Bronchial epithelial cell (primary cell): ENCODE measurements at regions not wholly inside any gene's neighbourhood (a gene's known extent, or its start where the extent isn't known, plus 50 kb on each side); places are given as distances from the start of the nearest gene placed in this dataset.
A peak's percentile ranks its signal among the peaks of the same experiment; 100 is the strongest.
"Not testable (repeated sequence)": the region's sequence is repeated elsewhere in the genome, so short reads cannot be mapped to it uniquely, and the experiment has no call there.

ENCODE experiments used
- DNase-seq: peaks from one replicate; pipeline ENCODE4 v3.0.0-alpha.2; 2010; ENCODE audit warnings: low read depth
- FAIRE-seq: peaks from 2 replicates; lab custom pipeline; 2011; peaks lifted over from hg19 to GRCh38; lab: Jason Lieb, UNC
- H3K27me3 ChIP-seq: 2 replicates; pipeline ENCODE4 v1.5.1; 2011; ENCODE audit warnings: low read length; ENCODE audit not compliant: control insufficient read depth, insufficient read depth
- H3K36me3 ChIP-seq: 2 replicates; pipeline ENCODE4 v1.5.1; 2011; ENCODE audit warnings: low read length; ENCODE audit not compliant: control insufficient read depth, insufficient read depth
- H3K4me3 ChIP-seq: 2 replicates; pipeline ENCODE4 v1.5.1; 2011; ENCODE audit warnings: mild to moderate bottlenecking, low read depth, low read length, control low read depth
- TF ChIP-seq, protein P1 (sequence below): IDR thresholded peaks from 2 replicates; pipeline ENCODE4 v1.5.1; 2011; ENCODE audit warnings: mild to moderate bottlenecking, moderate library complexity, low read length, control low read depth, inconsistent platforms; ENCODE audit not compliant: insufficient read depth, severe bottlenecking

DNA sequence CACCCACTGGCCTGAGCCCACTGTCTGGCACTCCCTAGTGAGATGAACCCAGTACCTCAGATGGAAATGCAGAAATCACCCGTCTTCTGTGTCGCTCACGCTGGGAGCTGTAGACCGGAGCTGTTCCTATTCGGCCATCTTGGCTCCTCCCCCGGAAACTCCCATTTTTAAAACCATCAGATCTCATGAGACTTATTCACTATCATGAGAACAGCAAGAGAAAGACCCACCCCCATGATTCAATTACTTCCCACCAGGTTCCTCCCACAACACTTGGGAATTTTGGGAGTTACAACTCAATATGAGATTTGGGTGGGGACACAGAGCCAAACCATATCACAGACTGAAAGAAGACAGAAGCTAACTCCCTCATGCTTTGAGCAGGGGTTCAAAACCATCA, 134.5 kb downstream of the SLC39A8 start:
- not testable (repeated sequence) for H3K36me3 ChIP-seq, FAIRE-seq, DNase-seq, H3K27me3 ChIP-seq, H3K4me3 ChIP-seq

DNA sequence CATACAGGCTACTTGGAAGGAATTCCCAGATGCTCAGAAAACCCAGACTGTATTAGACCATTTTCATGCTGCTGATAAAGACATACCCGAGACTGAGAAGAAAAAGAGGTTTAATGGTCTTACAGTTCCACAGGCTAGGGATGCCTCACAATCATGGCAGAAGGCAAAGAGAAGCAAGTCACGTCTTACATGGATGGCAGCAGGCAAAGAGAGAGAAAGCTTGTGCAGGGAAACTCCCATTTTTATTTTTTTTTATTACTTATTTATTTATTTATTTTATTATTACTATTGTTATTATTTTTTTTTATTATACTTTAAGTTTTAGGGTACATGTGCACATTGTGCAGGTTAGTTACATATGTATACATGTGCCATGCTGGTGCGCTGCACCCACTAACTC, 140.6 kb downstream of the SLC39A8 start:
- H3K4me3 ChIP-seq, FAIRE-seq, H3K27me3 ChIP-seq, H3K36me3 ChIP-seq, DNase-seq: not testable (repeated sequence)

DNA sequence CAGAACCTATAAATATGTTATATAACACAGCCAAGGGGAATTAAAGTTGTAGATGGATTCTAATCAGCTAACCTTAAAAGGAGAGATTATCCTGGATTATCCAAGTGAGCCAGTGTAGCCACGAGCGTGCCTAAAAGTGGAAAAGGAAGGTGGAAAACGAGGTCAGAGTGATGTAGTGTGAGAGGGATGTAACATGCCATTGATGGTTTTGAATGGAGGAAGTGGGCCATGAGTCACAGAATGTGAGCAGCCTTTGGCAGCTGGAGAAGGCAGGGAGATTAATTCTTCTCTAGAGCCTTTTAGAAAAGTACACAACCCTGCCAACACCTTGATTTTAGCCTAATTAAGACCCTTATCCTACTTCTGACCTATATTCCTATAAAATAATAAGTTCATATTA, 149.1 kb downstream of the SLC39A8 start:
- H3K4me3 ChIP-seq = no peak overlapping the region
- no peaks in the 10 kb centered on the region for H3K36me3 ChIP-seq
- DNase-seq (peak; percentile 38), FAIRE-seq (no peak)
- TF ChIP-seq, protein P1, sequence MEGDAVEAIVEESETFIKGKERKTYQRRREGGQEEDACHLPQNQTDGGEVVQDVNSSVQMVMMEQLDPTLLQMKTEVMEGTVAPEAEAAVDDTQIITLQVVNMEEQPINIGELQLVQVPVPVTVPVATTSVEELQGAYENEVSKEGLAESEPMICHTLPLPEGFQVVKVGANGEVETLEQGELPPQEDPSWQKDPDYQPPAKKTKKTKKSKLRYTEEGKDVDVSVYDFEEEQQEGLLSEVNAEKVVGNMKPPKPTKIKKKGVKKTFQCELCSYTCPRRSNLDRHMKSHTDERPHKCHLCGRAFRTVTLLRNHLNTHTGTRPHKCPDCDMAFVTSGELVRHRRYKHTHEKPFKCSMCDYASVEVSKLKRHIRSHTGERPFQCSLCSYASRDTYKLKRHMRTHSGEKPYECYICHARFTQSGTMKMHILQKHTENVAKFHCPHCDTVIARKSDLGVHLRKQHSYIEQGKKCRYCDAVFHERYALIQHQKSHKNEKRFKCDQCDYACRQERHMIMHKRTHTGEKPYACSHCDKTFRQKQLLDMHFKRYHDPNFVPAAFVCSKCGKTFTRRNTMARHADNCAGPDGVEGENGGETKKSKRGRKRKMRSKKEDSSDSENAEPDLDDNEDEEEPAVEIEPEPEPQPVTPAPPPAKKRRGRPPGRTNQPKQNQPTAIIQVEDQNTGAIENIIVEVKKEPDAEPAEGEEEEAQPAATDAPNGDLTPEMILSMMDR = no peak
- H3K27me3 ChIP-seq = no peaks in the 10 kb centered on the region

DNA sequence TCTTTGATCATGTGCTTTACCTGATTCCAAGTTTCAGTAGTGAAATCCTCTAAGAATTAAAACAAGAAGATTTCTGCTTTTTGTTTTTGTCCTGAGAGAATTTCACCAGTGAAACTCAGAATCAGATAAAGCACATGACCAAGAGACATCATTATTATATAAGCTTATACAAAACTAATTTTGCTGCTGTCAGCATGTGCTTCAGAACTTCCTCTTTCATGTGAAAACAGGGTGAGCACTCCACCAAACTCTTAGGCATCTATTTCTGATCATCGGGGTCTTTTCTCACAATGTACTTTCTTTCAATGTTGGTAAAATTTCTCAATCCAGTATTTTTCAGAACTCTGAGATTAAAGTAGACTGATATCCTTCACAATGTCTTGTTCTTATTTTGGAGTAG, 152.1 kb downstream of the SLC39A8 start:
- no peak for FAIRE-seq
- DNase-seq = no peak

DNA sequence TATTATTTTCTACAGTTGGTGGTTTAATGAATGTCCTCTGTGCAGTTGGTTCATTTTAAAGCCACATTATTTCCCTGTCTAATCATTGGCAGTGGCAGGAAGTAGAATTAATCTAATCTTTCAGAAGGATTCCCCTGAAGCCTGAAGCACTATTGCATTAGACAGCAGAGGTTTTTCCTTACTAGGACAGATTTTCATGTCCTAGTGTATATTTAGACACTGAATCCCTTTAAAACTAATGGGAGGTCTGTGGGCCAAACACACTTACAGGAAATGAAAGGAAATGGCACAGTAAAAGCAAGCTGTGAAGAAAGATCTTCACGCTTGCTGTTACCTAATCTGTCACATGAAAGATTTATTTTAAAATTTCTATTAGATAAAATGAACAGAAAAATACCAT, 165.2 kb downstream of the SLC39A8 start:
- FAIRE-seq (no peak), DNase-seq (no peak)
- Histone ChIP-seq H3K36me3 (no peaks in the 10 kb centered on the region), H3K4me3 (no peak overlapping the region), H3K27me3 (peaks cover 2% of the 10 kb centered on the region)
- TF ChIP-seq, protein P1 = no peak

More for the DNA sequence above, 152.1 kb downstream of the SLC39A8 start:
- Histone ChIP-seq H3K4me3 (no peak overlapping the region), H3K27me3 (no peaks in the 10 kb centered on the region), H3K36me3 (no peaks in the 10 kb centered on the region)
- TF ChIP-seq, protein P1 = no peak

DNA sequence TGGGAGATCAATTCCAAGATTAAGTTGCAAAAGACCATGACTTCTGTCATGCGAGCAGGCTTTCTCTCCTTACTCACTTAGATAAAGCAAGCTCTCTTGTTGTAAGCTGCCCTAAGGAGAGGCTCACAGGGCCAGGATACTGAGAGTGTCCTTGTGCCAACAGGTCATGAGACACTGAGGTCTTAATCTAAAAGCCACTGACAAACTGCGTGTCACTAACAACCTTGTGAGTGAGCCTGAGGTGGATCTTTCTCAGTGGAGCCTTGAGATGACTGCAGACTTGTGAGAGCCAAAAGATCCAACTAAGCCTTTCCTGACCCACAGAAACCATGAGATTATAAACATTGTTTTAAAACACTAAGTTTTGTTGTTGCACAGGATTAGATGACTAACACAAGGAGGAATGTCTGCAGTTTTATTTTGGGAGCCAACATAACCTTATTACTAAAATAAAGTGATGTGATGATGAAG, 170.5 kb downstream of the SLC39A8 start:
- no peak for FAIRE-seq
- no peaks in the 10 kb centered on the region for H3K36me3 ChIP-seq
- H3K27me3 ChIP-seq = peaks cover 2% of the 10 kb centered on the region
- DNase-seq = peak; percentile 12
- no peak overlapping the region for H3K4me3 ChIP-seq
- TF ChIP-seq, protein P1 = no peak

DNA sequence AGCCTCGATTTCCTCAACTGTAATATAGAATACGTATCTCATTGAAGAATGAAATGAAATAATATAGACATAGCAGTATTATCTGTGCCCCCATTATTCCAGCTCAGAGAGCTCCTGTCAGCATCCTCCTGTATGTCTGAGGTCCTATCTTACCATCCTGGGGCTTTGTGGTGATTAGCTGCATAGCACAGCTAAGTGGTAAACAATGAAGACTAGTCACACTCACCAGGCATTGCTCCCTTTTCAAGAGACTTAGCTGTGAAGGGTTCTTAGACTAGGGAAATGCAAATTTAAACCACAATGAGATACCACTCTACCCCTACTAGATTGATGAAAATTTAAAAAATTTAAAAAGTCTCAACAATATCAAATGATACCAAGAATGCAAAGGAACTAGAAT, 172.9 kb downstream of the SLC39A8 start:
- DNase-seq (no peak), FAIRE-seq (no peak)
- TF ChIP-seq, protein P1 = no peak
- no peak overlapping the region for H3K4me3 ChIP-seq
- peaks cover 3% of the 10 kb centered on the region for H3K27me3 ChIP-seq
- H3K36me3 ChIP-seq = no peaks in the 10 kb centered on the region
